ENCODE measurements at regions not wholly inside any gene's neighbourhood (a gene's known extent, or its start where the extent isn't known, plus 50 kb on each side); places are given as distances from the start of the nearest gene placed in this dataset.

- H3K4me3 ChIP-seq = no peak overlapping the region
- H3K4me1 ChIP-seq = no peaks in the 10 kb centered on the region
- H3K36me3 ChIP-seq = no peaks in the 10 kb centered on the region
- H3K27ac ChIP-seq = no peak overlapping the region
- 95% methylated on average over 1 of the region's 1 CpG; no CpG with 5 or more reads in 1 of the 2 donors for WGBS, 2 donors (ENCODE audit: low coverage in 1 of 2)
- H3K9me3 ChIP-seq = no peaks in the 10 kb centered on the region
- H3K27me3 ChIP-seq = no peaks in the 10 kb centered on the region
- no peak for TF ChIP-seq EP300 (IDR thresholded peaks at IDR 0.05)
- TF ChIP-seq POLR2A (IDR thresholded peaks at IDR 0.05) = no peak
- no peak for TF ChIP-seq POLR2AphosphoS5 (IDR thresholded peaks at IDR 0.05)
- no peak for TF ChIP-seq CTCF (IDR thresholded peaks at IDR 0.05)
- no peak for ATAC-seq
Observed at GRCh38 chr7:41819645-41820044, 116.8 kb upstream of the INHBA start.

GRCh38 chr7:41818765-41819398 lies 116.0 kb upstream of the INHBA start:
- no peaks in the 10 kb centered on the region for H3K4me1 ChIP-seq
- no peak overlapping the region for H3K4me3 ChIP-seq
- no peak for TF ChIP-seq CTCF (IDR thresholded peaks at IDR 0.05)
- no peak for TF ChIP-seq EP300 (IDR thresholded peaks at IDR 0.05)
- H3K27ac ChIP-seq = no peak overlapping the region
- 90 to 100% methylated on average over 1 of the region's 1 CpG for WGBS, 2 donors (ENCODE audit: low coverage in 1 of 2)
- no peak for ATAC-seq
- no peaks in the 10 kb centered on the region for H3K9me3 ChIP-seq
- H3K27me3 ChIP-seq = no peaks in the 10 kb centered on the region
- no peaks in the 10 kb centered on the region for H3K36me3 ChIP-seq

DNA sequence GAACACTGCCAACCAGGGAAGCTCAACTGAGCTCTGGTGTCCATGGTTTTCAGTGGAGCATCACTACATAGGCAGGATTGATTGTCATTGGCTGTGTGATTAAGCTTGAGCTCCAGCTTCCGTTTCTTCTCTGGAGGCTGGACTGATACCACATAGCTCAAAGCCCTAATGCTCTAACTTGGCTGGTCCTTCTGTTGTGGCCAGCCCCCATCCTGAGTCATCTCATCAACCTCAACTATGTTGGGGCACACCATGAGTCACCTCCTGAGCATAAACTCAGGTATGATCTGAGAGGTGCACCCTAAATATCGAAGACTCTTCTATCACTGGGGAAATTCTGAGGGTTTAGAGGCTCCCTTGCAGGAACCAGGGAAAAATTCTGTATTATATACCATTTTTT lies 114.5 kb upstream of the INHBA start:
- no peak overlapping the region for H3K27ac ChIP-seq
- no peak for ATAC-seq
- H3K4me3 ChIP-seq = no peak overlapping the region
- H3K27me3 ChIP-seq = no peaks in the 10 kb centered on the region
- no peaks in the 10 kb centered on the region for H3K9me3 ChIP-seq
- 100% methylated on average over 1 of the region's 2 CpGs; no CpG with 5 or more reads in 1 of the 2 donors for WGBS, 2 donors (ENCODE audit: low coverage in 1 of 2)
- no peaks in the 10 kb centered on the region for H3K36me3 ChIP-seq
- H3K4me1 ChIP-seq = no peaks in the 10 kb centered on the region
- no peak for TF ChIP-seq CTCF (IDR thresholded peaks at IDR 0.05)
- no peak for TF ChIP-seq EP300 (IDR thresholded peaks at IDR 0.05)
- TF ChIP-seq POLR2AphosphoS5 (IDR thresholded peaks at IDR 0.05) = no peak
- no peak for TF ChIP-seq POLR2A (IDR thresholded peaks at IDR 0.05)

DNA sequence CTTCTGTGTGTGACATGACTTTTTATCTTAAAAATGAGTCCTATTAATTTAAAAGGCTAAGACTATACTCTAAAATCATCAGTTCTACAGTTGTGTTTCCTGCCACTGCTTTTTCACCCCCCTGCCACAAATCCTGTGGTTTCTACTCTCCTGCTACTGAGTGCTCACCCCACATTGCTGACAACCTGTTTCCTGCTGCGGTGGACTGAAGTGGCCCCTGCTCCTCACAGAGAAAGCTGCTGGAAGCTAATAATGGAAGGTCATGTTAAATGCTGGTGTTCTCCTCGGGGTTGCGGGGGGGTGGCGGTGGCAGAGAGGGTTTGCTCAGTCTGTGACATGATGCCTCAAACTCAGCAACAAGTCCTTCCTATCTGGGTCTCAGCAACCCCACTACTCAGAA lies 113.2 kb upstream of the INHBA start:
- Histone ChIP-seq H3K27me3 (no peaks in the 10 kb centered on the region), H3K27ac (no peak overlapping the region), H3K4me1 (no peaks in the 10 kb centered on the region), H3K4me3 (no peak overlapping the region), H3K36me3 (no peaks in the 10 kb centered on the region), H3K9me3 (no peaks in the 10 kb centered on the region)
- TF ChIP-seq EP300 (IDR thresholded peaks at IDR 0.05) = no peak
- TF ChIP-seq POLR2AphosphoS5 (IDR thresholded peaks at IDR 0.05) = no peak
- no peak for TF ChIP-seq CTCF (IDR thresholded peaks at IDR 0.05)
- no peak for TF ChIP-seq POLR2A (IDR thresholded peaks at IDR 0.05)
- ATAC-seq = no peak
- WGBS, 2 donors (ENCODE audit: low coverage in 1 of 2) = 94% methylated on average over 4 of the region's 4 CpGs; no CpG with 5 or more reads in 1 of the 2 donors

DNA sequence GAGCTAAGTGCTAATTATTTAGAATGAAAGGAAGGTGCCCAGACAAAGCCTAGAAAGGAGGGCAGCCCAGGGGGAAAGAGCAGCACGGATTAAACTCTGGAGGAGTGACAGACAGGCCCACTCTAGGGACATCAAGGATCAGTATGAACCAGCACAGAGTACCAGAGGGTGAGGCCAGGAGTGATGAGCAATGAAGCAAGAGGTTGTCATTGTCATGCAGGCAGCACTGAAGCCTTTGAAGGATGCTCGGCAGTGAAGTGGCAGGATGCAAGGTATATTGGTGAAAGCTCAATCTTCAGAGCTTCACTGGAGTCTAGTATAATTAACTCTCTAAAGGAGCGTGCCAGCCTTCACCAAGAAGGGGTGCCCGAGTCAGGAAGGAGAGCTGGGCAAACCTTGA lies 112.0 kb upstream of the INHBA start:
- H3K27ac ChIP-seq = no peak overlapping the region
- WGBS, 2 donors (ENCODE audit: low coverage in 1 of 2) = 80 to 90% methylated on average over 4 of the region's 4 CpGs
- no peaks in the 10 kb centered on the region for H3K27me3 ChIP-seq
- no peaks in the 10 kb centered on the region for H3K36me3 ChIP-seq
- TF ChIP-seq CTCF (IDR thresholded peaks at IDR 0.05) (no peak), POLR2AphosphoS5 (IDR thresholded peaks at IDR 0.05) (no peak)
- no peaks in the 10 kb centered on the region for H3K9me3 ChIP-seq
- H3K4me3 ChIP-seq = no peak overlapping the region
- no peaks in the 10 kb centered on the region for H3K4me1 ChIP-seq
- ATAC-seq = no peak

Data from gastroesophageal sphincter (tissue), 4 donors.